ENCODE measurements at regions not wholly inside any gene's neighbourhood (a gene's known extent, or its start where the extent isn't known, plus 50 kb on each side); places are given as distances from the start of the nearest gene placed in this dataset.

DNA sequence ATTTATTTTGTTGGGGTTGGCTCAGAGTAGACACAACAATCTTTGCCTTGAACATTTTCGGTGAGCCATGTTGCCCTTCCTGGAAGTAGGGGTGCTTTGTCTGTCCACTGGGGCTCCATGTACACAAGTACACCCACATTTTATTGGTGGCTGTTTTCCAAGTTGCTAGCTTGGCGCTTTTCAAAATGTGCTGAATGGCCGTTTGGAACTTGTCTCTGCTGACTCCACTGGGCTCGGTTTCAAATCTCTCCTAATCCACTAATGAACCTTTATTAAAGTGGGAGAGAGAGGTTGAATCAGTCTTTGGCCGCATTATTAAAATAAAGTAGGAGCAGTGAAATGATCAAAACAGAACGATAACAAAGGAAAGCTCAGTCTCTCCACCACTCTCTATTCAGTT, 64.6 kb upstream of the TAF11L2 start:
- no peak for DNase-seq

DNA sequence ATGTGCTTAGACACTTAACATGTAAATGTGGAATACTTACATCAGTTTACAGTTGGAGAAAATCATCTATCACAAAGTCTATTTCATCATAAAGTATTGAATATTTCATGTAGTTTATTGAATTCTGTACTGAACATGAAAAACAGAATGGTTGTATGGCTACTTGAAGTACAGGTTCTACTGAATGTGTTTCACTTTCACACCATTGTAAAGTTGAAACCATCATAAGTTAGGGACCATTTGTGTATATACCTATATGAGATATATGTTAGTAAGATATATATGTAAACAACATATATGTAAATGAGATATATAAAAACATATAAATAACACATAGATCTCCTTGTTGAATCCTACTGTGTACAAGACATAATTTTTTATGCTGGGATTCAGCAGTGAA, 63.0 kb upstream of the TAF11L2 start:
- DNase-seq, result no peak

DNA sequence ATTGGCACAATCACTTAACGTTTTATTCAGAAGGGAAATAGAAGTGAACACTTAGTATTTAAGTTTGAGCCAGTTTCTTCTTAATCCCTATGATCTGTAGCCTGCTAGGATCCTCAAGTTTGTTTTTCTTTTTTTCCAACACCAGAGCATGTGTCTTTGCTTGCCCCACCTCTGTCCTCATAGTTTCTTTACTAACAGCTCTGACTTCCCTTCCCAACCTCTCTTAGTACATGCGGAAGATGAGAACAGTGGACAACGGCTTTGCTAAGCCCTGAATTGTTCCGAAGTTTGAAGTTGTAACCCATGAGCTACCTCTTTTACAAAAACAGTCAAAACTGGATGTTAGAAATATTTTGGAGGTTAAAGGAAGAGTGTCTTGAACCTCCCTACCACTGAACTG, 61.7 kb upstream of the TAF11L2 start:
- no peak for DNase-seq

DNA sequence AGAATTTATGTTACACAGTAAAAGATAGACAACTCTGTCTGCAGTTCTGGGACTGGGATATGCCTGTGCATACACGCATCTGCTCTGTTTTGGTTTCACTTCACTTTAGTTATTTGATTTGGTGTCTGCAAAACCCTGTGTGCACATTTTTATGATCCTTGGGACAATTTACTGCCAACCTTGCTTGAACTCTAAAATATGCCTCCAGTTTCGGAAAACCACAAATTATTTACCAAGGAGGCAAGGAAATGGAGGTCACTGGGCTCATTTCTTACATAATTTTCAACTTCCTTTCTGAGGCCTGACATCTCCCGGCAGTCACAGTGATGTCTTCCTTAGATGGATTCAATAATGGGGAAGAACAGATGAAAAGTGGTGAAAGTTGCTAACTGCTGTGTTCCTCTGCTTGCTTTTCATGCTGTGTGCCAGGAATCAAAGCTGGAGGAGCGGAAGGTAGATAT, 61.2 kb upstream of the TAF11L2 start:
- peak; percentile 39 for DNase-seq

DNA sequence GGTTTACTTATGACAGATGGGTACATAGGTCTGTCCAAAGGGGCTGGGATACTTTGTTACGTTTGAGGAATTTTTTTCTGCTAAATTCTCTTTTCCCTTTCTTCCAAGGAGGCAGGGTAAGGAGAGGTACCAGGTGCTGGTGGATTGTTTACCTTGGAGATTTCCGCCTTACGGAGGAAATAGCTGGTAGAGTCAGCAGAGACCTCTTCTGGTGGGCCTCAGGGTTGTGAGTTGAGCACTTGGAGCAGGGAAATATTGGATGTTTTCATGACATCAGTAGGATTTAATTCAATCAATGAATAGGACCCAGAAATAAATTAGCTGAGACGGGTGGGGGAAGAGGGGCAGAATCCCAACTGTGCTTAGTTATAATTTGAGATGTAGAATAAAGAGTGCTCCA, 60.0 kb upstream of the TAF11L2 start:
- no peak for DNase-seq

DNA sequence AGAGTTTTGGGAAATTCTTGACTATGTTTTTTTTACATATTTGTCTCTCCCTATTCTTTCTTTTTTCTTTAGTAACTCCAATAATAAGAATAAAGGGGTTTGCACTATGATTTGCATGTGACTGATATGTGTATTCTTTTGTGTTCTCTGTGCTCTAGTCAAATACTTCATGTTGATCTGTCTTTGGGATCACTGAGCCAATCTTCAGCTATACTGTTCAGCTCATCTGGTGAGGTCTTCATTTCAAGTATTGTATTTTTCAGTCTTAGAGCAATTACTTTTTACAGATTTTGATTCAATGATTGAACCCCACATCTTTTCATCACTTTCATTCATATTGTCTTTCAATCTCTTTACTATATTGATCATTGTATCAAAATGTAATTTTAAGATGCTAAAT, 58.1 kb upstream of the TAF11L2 start:
- no peak for DNase-seq

DNA sequence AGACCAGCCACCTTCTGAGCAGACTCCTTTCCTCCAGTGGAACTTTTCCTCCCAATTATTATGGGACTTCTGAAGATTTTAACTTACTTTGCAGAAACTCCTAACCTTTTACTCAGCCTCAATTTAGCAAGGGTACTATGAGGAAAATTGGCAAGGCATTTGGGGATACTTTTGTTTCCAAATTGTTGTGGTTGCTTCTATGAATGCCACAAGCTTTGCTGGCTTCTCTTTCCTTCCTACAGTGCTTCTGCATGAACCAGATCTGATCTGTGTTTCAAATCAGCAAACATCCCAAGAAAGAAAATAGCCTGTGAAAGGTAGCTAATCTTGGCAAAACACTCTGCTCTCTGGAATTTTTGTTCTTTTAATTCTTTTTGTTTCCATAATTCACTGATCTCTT, 57.3 kb upstream of the TAF11L2 start:
- DNase-seq, result peak; percentile 23

DNA sequence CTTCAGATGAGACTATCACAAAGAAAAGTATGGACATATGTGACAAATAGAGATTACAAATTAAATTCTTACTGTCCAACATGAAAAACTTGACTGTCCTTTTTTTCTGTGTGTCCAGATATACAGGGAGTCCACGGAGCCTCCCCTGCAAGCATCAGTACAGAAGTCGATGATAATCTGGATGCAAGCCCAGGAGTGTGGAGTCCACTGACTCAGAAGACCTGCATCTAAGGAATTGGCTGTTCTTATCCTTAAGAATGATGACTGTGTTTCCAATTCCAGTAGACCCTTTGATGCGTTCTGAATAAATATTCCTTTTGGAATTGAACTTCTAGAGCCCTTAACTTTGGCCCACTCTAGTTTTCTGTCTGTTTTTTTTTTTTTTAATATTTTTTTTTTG, 56.7 kb upstream of the TAF11L2 start:
- DNase-seq, result peak; percentile 89

DNA sequence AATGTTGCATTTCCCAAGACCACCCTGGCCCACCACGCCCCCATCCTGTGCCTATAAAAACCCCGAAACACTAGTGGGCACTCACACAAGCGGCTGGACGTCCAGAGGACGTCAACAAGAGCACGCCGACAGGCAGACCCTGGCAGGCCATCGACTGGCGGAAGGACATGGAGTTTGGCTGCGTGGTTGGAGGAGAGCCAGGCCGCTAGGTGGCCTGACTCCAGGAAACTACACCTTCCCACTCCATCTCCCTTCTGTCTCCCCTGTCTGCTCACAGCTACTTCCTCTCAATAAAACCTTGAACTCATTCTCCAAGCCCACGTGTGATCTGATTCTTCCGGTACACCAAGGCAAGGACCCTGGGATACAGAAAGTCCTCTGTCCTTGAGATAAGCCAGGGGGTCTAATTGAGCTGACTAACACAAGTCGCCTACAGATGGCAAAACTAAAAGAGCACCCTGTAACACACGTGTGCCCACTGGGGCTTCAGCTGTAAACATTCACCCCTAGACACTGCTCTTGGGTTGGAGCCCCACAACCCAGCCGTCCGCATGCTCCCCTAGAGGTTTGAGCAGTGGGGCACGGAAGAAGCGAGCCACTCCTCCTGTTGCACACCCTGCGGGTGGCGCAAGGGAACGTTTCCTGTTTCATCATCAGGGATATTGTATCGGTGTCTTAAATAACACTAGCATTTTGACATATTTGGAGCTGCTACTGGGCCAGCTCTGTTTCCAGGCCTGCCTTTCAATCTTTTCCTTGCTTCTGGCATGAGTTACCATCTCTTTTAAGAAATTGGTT, 54.5 kb upstream of the TAF11L2 start:
- no peak for DNase-seq

DNA sequence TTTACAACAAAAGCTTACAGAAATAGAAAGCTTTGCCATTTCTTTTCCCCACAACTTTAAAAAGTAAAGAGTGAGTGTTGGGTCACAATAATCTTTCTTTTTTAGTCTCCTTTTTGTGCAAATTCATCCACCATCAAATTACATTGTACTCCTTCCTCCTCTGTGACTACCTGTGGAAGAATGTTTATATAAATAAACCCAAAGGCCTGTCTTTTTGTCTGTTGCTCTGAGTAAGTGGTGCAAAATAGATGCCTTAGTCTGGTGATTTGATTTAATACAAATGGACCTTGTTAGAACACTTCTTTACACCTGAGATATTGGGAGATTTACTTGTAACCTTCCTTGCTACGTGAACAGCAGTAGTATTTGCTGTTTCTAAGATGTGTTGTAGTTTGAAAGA, 53.5 kb upstream of the TAF11L2 start:
- peak; percentile 11 for DNase-seq

DNA sequence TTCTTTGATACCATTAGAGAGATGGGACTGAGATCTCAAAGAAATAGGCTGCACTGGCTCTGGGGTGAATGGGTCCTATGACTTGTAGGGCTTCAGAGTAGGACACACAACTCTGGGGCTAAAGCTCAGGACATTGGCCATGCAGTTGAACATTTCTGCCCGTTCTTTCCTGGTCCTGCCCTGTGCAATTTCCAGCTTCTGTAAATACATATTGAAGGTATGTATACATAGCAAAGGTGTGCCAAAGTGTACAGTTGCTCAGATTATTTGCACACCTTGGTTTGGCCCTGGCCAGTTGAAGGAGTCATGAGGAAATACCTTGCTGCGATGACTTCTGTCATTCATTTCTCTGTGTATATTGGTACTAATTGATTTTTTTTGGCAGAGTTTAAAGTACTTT, 52.8 kb upstream of the TAF11L2 start:
- DNase-seq, result no peak

Data from EL (cell line).